Activated naive CD4-positive, alpha-beta T cell treated with anti-CD3 and anti-CD28 coated beads, Interleukin-2, amount 50 U/mL, for 24 hours (primary cell): ENCODE measurements at regions not wholly inside any gene's neighbourhood (a gene's known extent, or its start where the extent isn't known, plus 50 kb on each side); places are given as distances from the start of the nearest gene placed in this dataset.

Source experiments
- H3K27ac Mint-ChIP-seq: one replicate; pipeline ENCODE4 v1.8.0; 2021; ENCODE audit warnings: mild to moderate bottlenecking, mixed read lengths
- H3K27me3 Mint-ChIP-seq: one replicate; pipeline ENCODE4 v1.8.0; 2021; ENCODE audit warnings: mixed read lengths
- H3K36me3 Mint-ChIP-seq: one replicate; pipeline ENCODE4 v1.8.0; 2021; ENCODE audit warnings: mixed read lengths
- H3K4me1 Mint-ChIP-seq: one replicate; pipeline ENCODE4 v1.8.0; 2021; ENCODE audit warnings: mixed read lengths
- H3K4me3 Mint-ChIP-seq: one replicate; pipeline ENCODE4 v1.8.0; 2021; ENCODE audit warnings: mild to moderate bottlenecking, mixed read lengths
- H3K9me3 Mint-ChIP-seq: one replicate; pipeline ENCODE4 v1.8.0; 2021; ENCODE audit warnings: mixed read lengths

GRCh38 chr1:80878343-80878742, 922.4 kb upstream of the ADGRL2 start:
- H3K4me3 Mint-ChIP-seq = no peak overlapping the region
- H3K27ac Mint-ChIP-seq = no peak overlapping the region
- H3K27me3 Mint-ChIP-seq = no peaks in the 10 kb centered on the region
- no peaks in the 10 kb centered on the region for H3K4me1 Mint-ChIP-seq
- H3K9me3 Mint-ChIP-seq = peaks cover 6% of the 10 kb centered on the region
- no peaks in the 10 kb centered on the region for H3K36me3 Mint-ChIP-seq

- no peak overlapping the region for H3K27ac Mint-ChIP-seq
- no peaks in the 10 kb centered on the region for H3K36me3 Mint-ChIP-seq
- H3K27me3 Mint-ChIP-seq = no peaks in the 10 kb centered on the region
- no peaks in the 10 kb centered on the region for H3K4me1 Mint-ChIP-seq
- H3K9me3 Mint-ChIP-seq = peaks cover 6% of the 10 kb centered on the region
- H3K4me3 Mint-ChIP-seq = no peak overlapping the region
Measured at GRCh38 chr1:80876035-80876434, 924.7 kb upstream of the ADGRL2 start.

GRCh38 chr1:80869299-80869698, 931.4 kb upstream of the ADGRL2 start:
- peaks cover 4% of the 10 kb centered on the region for H3K9me3 Mint-ChIP-seq
- H3K27me3 Mint-ChIP-seq = no peaks in the 10 kb centered on the region
- H3K36me3 Mint-ChIP-seq = no peaks in the 10 kb centered on the region
- H3K4me3 Mint-ChIP-seq = no peak overlapping the region
- no peaks in the 10 kb centered on the region for H3K4me1 Mint-ChIP-seq
- no peak overlapping the region for H3K27ac Mint-ChIP-seq

GRCh38 chr1:80847904-80848303, 952.8 kb upstream of the ADGRL2 start:
- no peak overlapping the region for H3K4me3 Mint-ChIP-seq
- no peaks in the 10 kb centered on the region for H3K9me3 Mint-ChIP-seq
- no peaks in the 10 kb centered on the region for H3K4me1 Mint-ChIP-seq
- no peaks in the 10 kb centered on the region for H3K27me3 Mint-ChIP-seq
- H3K27ac Mint-ChIP-seq = no peak overlapping the region
- H3K36me3 Mint-ChIP-seq = no peaks in the 10 kb centered on the region

- H3K36me3 Mint-ChIP-seq = no peaks in the 10 kb centered on the region
- no peaks in the 10 kb centered on the region for H3K9me3 Mint-ChIP-seq
- H3K4me3 Mint-ChIP-seq = no peak overlapping the region
- no peak overlapping the region for H3K27ac Mint-ChIP-seq
- H3K27me3 Mint-ChIP-seq = no peaks in the 10 kb centered on the region
- no peaks in the 10 kb centered on the region for H3K4me1 Mint-ChIP-seq
Measured at GRCh38 chr1:80846966-80847365, 953.8 kb upstream of the ADGRL2 start.

GRCh38 chr1:80842796-80843195, 957.9 kb upstream of the ADGRL2 start:
- Mint-ChIP-seq H3K36me3 (no peaks in the 10 kb centered on the region), H3K4me1 (no peaks in the 10 kb centered on the region), H3K27me3 (no peaks in the 10 kb centered on the region), H3K4me3 (no peak overlapping the region), H3K9me3 (peaks cover 16% of the 10 kb centered on the region), H3K27ac (no peak overlapping the region)

- Mint-ChIP-seq H3K27me3 (no peaks in the 10 kb centered on the region), H3K9me3 (peaks cover 16% of the 10 kb centered on the region), H3K36me3 (no peaks in the 10 kb centered on the region), H3K27ac (no peak overlapping the region), H3K4me3 (no peak overlapping the region), H3K4me1 (no peaks in the 10 kb centered on the region)
Measured at GRCh38 chr1:80841261-80841660, 959.5 kb upstream of the ADGRL2 start.

- no peak overlapping the region for H3K27ac Mint-ChIP-seq
Measured at GRCh38 chr1:80837066-80837465, 963.7 kb upstream of the ADGRL2 start.

GRCh38 chr1:80836505-80836904, 964.2 kb upstream of the ADGRL2 start:
- Mint-ChIP-seq H3K27me3 (no peaks in the 10 kb centered on the region), H3K4me3 (no peak overlapping the region)

More at GRCh38 chr1:80837066-80837465, 963.7 kb upstream of the ADGRL2 start:
- H3K27me3 Mint-ChIP-seq = no peaks in the 10 kb centered on the region
- H3K9me3 Mint-ChIP-seq = peaks cover 16% of the 10 kb centered on the region
- H3K4me3 Mint-ChIP-seq = no peak overlapping the region
- no peaks in the 10 kb centered on the region for H3K4me1 Mint-ChIP-seq
- H3K36me3 Mint-ChIP-seq = no peaks in the 10 kb centered on the region

GRCh38 chr1:80827666-80828065, 973.1 kb upstream of the ADGRL2 start:
- H3K27me3 Mint-ChIP-seq = no peaks in the 10 kb centered on the region
- H3K36me3 Mint-ChIP-seq = no peaks in the 10 kb centered on the region
- no peaks in the 10 kb centered on the region for H3K4me1 Mint-ChIP-seq
- H3K27ac Mint-ChIP-seq = no peak overlapping the region
- no peaks in the 10 kb centered on the region for H3K9me3 Mint-ChIP-seq
- H3K4me3 Mint-ChIP-seq = no peak overlapping the region

More at GRCh38 chr1:80836505-80836904, 964.2 kb upstream of the ADGRL2 start:
- Mint-ChIP-seq H3K9me3 (peaks cover 14% of the 10 kb centered on the region), H3K27ac (no peak overlapping the region), H3K36me3 (no peaks in the 10 kb centered on the region), H3K4me1 (no peaks in the 10 kb centered on the region)

- Mint-ChIP-seq H3K27ac (no peak overlapping the region), H3K9me3 (no peaks in the 10 kb centered on the region), H3K4me3 (no peak overlapping the region), H3K36me3 (no peaks in the 10 kb centered on the region), H3K4me1 (no peaks in the 10 kb centered on the region), H3K27me3 (no peaks in the 10 kb centered on the region)
Measured at GRCh38 chr1:80825067-80825466, 975.7 kb upstream of the ADGRL2 start.

- no peaks in the 10 kb centered on the region for H3K9me3 Mint-ChIP-seq
- no peak overlapping the region for H3K27ac Mint-ChIP-seq
- no peaks in the 10 kb centered on the region for H3K4me1 Mint-ChIP-seq
- no peaks in the 10 kb centered on the region for H3K36me3 Mint-ChIP-seq
- no peaks in the 10 kb centered on the region for H3K27me3 Mint-ChIP-seq
- no peak overlapping the region for H3K4me3 Mint-ChIP-seq
Measured at GRCh38 chr1:80818211-80818610, 982.5 kb upstream of the ADGRL2 start.

GRCh38 chr1:80807981-80808380, 992.8 kb upstream of the ADGRL2 start:
- Mint-ChIP-seq H3K36me3 (no peaks in the 10 kb centered on the region), H3K4me1 (no peaks in the 10 kb centered on the region), H3K4me3 (no peak overlapping the region), H3K27me3 (no peaks in the 10 kb centered on the region), H3K27ac (no peak overlapping the region), H3K9me3 (peaks cover 4% of the 10 kb centered on the region)

- Mint-ChIP-seq H3K9me3 (peaks cover 4% of the 10 kb centered on the region), H3K4me3 (no peak overlapping the region)
Measured at GRCh38 chr1:80806431-80806830, 994.3 kb upstream of the ADGRL2 start.

GRCh38 chr1:80801695-80802094, 999.0 kb upstream of the ADGRL2 start:
- Mint-ChIP-seq H3K36me3 (no peaks in the 10 kb centered on the region), H3K9me3 (peaks cover under 1% of the 10 kb centered on the region), H3K27me3 (no peaks in the 10 kb centered on the region), H3K27ac (no peak overlapping the region), H3K4me1 (no peaks in the 10 kb centered on the region), H3K4me3 (no peak overlapping the region)

More at GRCh38 chr1:80806431-80806830, 994.3 kb upstream of the ADGRL2 start:
- H3K27ac Mint-ChIP-seq = no peak overlapping the region
- H3K4me1 Mint-ChIP-seq = no peaks in the 10 kb centered on the region
- H3K36me3 Mint-ChIP-seq = no peaks in the 10 kb centered on the region
- H3K27me3 Mint-ChIP-seq = no peaks in the 10 kb centered on the region

- Mint-ChIP-seq H3K9me3 (no peaks in the 10 kb centered on the region), H3K27me3 (no peaks in the 10 kb centered on the region), H3K4me1 (no peaks in the 10 kb centered on the region), H3K36me3 (no peaks in the 10 kb centered on the region), H3K27ac (no peak overlapping the region), H3K4me3 (no peak overlapping the region)
Measured at GRCh38 chr1:80799457-80799856, 1001.3 kb upstream of the ADGRL2 start.

- Mint-ChIP-seq H3K4me3 (no peak overlapping the region), H3K4me1 (no peaks in the 10 kb centered on the region)
Measured at GRCh38 chr1:80779275-80779674, 1021.5 kb upstream of the ADGRL2 start.

More at GRCh38 chr1:80779275-80779674, 1021.5 kb upstream of the ADGRL2 start:
- Mint-ChIP-seq H3K9me3 (peaks cover 5% of the 10 kb centered on the region), H3K27me3 (no peaks in the 10 kb centered on the region), H3K27ac (no peak overlapping the region), H3K36me3 (no peaks in the 10 kb centered on the region)
